ENCODE measurements at regions not wholly inside any gene's neighbourhood (a gene's known extent, or its start where the extent isn't known, plus 50 kb on each side); places are given as distances from the start of the nearest gene placed in this dataset.
A peak's percentile ranks its signal among the peaks of the same experiment; 100 is the strongest.
"Not testable (repeated sequence)": the region's sequence is repeated elsewhere in the genome, so short reads cannot be mapped to it uniquely, and the experiment has no call there.

DNA sequence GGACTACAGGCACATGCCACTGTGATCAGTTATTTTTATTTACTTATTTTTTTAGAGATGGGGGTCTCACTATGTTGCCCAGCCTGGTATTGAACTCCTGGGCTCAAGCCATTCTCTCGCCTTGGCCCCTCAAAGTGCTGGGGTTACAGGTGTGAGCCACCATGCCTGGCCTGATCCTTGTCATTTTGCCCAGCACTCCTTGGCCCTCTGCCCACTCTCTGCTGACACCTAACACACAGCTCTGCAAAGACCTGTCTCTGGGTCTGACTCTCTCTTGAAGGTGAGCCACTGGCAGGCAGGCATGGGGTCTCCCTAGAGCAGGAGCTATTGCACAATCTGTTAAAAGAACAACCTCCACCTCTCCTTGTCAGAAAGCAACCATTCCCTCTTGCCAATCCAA is 155.6 kb downstream of the ZFP64 start:
- Histone ChIP-seq H3K4me1 (ENCODE audit: low read depth) (no peaks in the 10 kb centered on the region), H3K27ac (no peak overlapping the region), H3K27me3 (no peaks in the 10 kb centered on the region), H3K9me3 (ENCODE audit: low read depth) (no peaks in the 10 kb centered on the region), H3K4me3 (no peak overlapping the region), H3K36me3 (no peaks in the 10 kb centered on the region)
- TF ChIP-seq, protein P1, sequence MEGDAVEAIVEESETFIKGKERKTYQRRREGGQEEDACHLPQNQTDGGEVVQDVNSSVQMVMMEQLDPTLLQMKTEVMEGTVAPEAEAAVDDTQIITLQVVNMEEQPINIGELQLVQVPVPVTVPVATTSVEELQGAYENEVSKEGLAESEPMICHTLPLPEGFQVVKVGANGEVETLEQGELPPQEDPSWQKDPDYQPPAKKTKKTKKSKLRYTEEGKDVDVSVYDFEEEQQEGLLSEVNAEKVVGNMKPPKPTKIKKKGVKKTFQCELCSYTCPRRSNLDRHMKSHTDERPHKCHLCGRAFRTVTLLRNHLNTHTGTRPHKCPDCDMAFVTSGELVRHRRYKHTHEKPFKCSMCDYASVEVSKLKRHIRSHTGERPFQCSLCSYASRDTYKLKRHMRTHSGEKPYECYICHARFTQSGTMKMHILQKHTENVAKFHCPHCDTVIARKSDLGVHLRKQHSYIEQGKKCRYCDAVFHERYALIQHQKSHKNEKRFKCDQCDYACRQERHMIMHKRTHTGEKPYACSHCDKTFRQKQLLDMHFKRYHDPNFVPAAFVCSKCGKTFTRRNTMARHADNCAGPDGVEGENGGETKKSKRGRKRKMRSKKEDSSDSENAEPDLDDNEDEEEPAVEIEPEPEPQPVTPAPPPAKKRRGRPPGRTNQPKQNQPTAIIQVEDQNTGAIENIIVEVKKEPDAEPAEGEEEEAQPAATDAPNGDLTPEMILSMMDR (IDR thresholded peaks at IDR 0.05; ENCODE audit: low read depth, low read length), result no peak
- no peak for DNase-seq (ENCODE audit: low read depth in 1 of 2, low spot score in 1 of 2)

DNA sequence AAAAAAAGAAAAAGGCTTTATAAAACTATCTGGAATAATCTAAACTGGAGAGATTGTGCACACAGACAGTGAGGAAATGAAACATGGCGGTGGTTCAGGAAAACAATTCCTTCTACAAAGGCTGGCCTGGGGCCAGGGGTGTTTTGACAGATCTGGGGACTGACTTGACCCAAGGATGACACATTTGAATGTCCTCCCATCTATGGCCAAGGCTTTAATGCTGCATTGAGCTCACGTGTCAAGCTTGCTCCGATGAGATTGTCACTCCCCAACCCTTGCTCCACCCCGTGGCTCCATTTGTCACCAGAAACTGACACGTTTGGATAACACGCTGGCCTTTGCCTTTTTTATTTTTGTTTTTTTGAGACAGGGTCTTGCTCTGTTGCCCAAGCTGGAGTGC is 156.1 kb downstream of the ZFP64 start:
- H3K9me3 ChIP-seq (ENCODE audit: low read depth), result no peaks in the 10 kb centered on the region
- TF ChIP-seq, protein P1 (IDR thresholded peaks at IDR 0.05; ENCODE audit: low read depth, low read length), result no peak
- no peaks in the 10 kb centered on the region for H3K4me1 ChIP-seq (ENCODE audit: low read depth)
- H3K36me3 ChIP-seq, result no peaks in the 10 kb centered on the region
- H3K4me3 ChIP-seq, result no peak overlapping the region
- H3K27ac ChIP-seq, result no peak overlapping the region
- DNase-seq (ENCODE audit: low read depth in 1 of 2, low spot score in 1 of 2), result no peak
- H3K27me3 ChIP-seq, result no peaks in the 10 kb centered on the region

DNA sequence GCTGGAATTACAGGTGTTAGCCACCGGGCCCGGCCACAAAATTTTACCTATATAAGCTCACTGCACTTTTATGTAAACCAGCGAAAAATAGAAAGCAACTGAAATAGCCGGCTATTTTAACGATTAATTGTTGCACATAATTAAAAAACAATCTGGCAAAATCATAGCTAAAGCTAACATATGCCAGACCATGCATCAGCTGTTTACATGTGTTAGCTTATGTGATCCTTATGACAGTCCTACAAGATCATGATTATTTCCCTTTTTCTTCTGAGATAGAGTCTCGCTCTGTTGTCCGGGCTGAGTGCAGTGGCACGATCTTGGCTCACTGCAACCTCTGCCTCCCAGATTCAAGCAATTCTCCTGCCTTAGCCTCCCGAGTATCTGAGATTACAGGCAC is 157.0 kb downstream of the ZFP64 start:
- Histone ChIP-seq H3K36me3 (no peaks in the 10 kb centered on the region), H3K27ac (no peak overlapping the region), H3K27me3 (no peaks in the 10 kb centered on the region), H3K4me3 (no peak overlapping the region), H3K4me1 (ENCODE audit: low read depth) (no peaks in the 10 kb centered on the region), H3K9me3 (ENCODE audit: low read depth) (no peaks in the 10 kb centered on the region)
- no peak for DNase-seq (ENCODE audit: low read depth in 1 of 2, low spot score in 1 of 2)
- TF ChIP-seq, protein P1 (IDR thresholded peaks at IDR 0.05; ENCODE audit: low read depth, low read length), result no peak

DNA sequence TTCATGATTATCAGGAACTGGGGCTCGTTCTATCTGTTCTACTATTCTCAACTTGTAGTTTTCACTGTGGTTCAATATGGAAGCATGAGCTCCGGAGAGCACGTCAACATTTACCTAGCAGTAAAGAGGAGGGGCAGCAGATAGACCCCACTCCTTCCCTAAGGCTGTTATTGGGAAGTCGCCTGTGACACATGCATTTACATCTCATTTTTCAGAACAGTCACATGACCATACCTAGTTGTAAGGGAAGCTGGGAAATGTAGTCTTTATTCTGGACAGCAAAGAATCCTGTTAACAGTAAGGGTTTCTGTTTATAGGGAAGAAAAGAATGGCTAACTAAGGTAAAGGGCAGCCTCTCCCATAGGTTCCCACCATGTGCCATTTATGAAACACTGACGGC is 158.3 kb downstream of the ZFP64 start:
- no peak overlapping the region for H3K27ac ChIP-seq
- no peaks in the 10 kb centered on the region for H3K27me3 ChIP-seq
- no peaks in the 10 kb centered on the region for H3K9me3 ChIP-seq (ENCODE audit: low read depth)
- H3K36me3 ChIP-seq, result no peaks in the 10 kb centered on the region
- H3K4me1 ChIP-seq (ENCODE audit: low read depth), result no peaks in the 10 kb centered on the region
- peak in 1 of 2 donors; percentile 26 for DNase-seq (ENCODE audit: low read depth in 1 of 2, low spot score in 1 of 2)
- TF ChIP-seq, protein P1 (IDR thresholded peaks at IDR 0.05; ENCODE audit: low read depth, low read length), result no peak
- H3K4me3 ChIP-seq, result no peak overlapping the region

DNA sequence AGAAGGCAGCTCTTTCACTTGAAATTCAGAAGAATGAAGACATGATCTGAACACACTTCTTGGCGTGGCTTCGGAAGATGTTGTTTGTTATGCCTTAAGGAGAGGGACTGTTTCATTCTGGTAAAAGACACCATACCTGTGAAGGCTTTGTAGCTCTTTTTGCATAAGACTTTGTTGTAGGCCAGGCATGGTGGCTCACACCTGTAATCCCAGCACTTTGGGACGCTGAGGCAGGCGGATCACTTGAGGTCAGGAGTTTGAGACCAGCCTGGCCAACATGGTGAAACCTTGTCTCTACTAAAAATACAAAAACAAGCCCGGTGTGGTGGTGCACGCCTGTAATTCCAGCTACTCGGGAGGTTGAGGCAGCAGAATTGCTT is 159.3 kb downstream of the ZFP64 start:
- not testable (repeated sequence) for DNase-seq (ENCODE audit: low read depth in 1 of 2, low spot score in 1 of 2); H3K4me1 ChIP-seq (ENCODE audit: low read depth); H3K9me3 ChIP-seq (ENCODE audit: low read depth); H3K36me3 ChIP-seq; H3K27ac ChIP-seq; H3K4me3 ChIP-seq; H3K27me3 ChIP-seq

DNA sequence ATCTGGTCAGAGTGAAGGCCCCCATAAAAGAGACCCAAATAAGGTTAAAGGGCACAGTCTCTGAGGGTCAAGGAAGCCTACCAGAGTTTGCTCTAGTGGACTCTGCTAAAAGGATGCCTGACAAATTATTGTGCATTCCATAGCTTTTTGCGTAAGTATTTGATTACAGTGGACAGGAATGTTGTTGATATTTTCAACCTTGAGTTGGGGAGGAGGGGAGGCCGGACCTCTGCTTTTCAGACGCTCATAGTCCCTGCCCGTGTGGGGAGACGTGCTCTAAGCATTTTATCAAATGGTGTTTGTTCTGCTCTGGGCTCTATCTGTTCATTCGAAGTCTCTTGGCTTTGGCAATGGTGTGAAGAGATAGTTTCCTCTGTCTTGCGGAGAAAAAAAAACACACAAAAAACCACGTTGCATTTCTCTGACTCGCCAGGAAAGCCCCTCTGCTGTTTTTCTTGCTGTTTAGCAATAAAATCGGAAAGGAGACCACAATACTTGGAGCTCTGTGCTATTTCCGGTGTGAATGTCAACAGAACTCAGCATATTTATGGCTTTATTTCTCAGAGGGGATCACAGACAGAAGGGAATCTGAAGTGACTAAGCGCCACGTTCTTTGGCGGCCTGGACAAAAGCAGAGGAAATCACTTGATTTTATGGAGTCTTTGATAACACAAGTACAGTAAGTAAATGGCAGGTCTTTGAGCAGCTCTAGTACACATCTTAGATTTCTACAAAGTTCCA is 159.8 kb downstream of the ZFP64 start:
- Histone ChIP-seq H3K27ac (no peak overlapping the region), H3K27me3 (no peaks in the 10 kb centered on the region), H3K4me3 (no peak overlapping the region), H3K4me1 (ENCODE audit: low read depth) (no peaks in the 10 kb centered on the region), H3K36me3 (no peaks in the 10 kb centered on the region), H3K9me3 (ENCODE audit: low read depth) (no peaks in the 10 kb centered on the region)
- DNase-seq (ENCODE audit: low read depth in 1 of 2, low spot score in 1 of 2), result peak in 1 of 2 donors; percentile 90
- TF ChIP-seq, protein P1 (IDR thresholded peaks at IDR 0.05; ENCODE audit: low read depth, low read length), result no peak

Measured in cardiac muscle cell (in vitro differentiated cells and primary cell).